HL-60 (cell line): ENCODE measurements at regions not wholly inside any gene's neighbourhood (a gene's known extent, or its start where the extent isn't known, plus 50 kb on each side); places are given as distances from the start of the nearest gene placed in this dataset.

Experiments
- DNase-seq, 2 experiments: peaks; one replicate each; pipeline ENCODE4 v3.0.0-alpha.2; 2010 to 2020; ENCODE audit warnings: low read depth in 1 of 2, low spot score in 1 of 2
- H3K27ac ChIP-seq: fragments of 250-450 bp; sonication (Bioruptor Pico); replicated peaks from 2 replicates; pipeline ENCODE4 v1.5.1; 2020; ENCODE audit warnings: mild to moderate bottlenecking, moderate library complexity
- H3K27me3 ChIP-seq: fragments of 250-450 bp; sonication (Bioruptor Pico); 2 replicates; pipeline ENCODE4 v1.5.1; 2021; ENCODE audit warnings: mild to moderate bottlenecking, moderate library complexity; ENCODE audit not compliant: insufficient read depth, poor library complexity, severe bottlenecking
- H3K4me3 ChIP-seq: replicated peaks from 2 replicates; pipeline ENCODE4 v1.5.1; 2011; ENCODE audit warnings: mild to moderate bottlenecking, control low read depth, low read length; ENCODE audit not compliant: insufficient read depth
- GABPA ChIP-seq: IDR thresholded peaks from 2 replicates; pipeline ENCODE4 v1.6.1; 2012; ENCODE audit warnings: low read depth
- POLR2AphosphoS5 ChIP-seq: IDR thresholded peaks from 2 replicates; pipeline ENCODE4 v1.6.1; 2012; ENCODE audit warnings: low read depth
- SPI1 ChIP-seq: IDR thresholded peaks from 2 replicates; pipeline ENCODE4 v1.6.1; 2012; ENCODE audit warnings: low read depth, mild to moderate bottlenecking, borderline replicate concordance
- TF ChIP-seq, protein P1 (sequence below): IDR thresholded peaks from one replicate; pipeline ENCODE4 v1.5.1; 2011; ENCODE audit warnings: low read length, control low read depth, inconsistent platforms; ENCODE audit not compliant: insufficient read depth
- TF ChIP-seq, protein P2 (sequence below): IDR thresholded peaks from 2 replicates; pipeline ENCODE4 v1.6.1; 2012; ENCODE audit warnings: low read depth; ENCODE audit not compliant: insufficient replicate concordance

DNA sequence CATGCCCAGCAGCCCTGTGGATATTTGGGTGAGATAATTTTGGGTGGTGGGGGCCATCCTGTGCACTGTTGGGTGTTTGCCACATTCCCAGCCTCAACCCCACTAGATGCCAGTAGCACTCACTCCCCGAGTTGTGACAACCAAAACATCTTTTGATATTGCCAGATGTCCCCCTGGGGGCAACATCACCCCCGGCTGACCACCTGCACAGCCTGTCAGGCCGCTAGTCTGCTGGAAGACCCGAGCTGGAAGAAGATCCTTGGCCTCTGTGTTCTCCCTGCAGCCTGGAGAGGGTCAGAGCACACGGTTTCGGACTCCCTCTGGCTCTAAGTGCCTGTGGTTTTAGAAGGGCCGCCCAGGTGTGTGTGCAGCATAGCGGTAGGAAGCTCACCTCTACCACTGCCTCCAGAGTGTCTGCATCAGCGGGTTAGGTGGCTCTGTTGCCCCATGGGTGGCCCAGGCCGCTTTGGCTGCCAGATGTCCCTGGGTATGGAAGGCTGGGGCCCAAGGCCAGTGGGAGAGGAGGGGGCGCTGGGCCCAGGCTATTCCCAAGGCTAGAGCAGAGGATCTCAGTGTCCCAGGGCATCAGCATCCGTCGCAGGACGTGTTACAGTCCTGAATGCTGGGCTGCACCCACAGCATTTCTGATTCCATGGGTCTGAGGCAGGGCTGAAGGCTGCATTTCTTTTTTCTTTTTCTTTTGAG, 195.8 kb upstream of the GSE1 start:
- DNase-seq: no peak
- no peak overlapping the region for H3K27ac ChIP-seq
- TF ChIP-seq, protein P1, sequence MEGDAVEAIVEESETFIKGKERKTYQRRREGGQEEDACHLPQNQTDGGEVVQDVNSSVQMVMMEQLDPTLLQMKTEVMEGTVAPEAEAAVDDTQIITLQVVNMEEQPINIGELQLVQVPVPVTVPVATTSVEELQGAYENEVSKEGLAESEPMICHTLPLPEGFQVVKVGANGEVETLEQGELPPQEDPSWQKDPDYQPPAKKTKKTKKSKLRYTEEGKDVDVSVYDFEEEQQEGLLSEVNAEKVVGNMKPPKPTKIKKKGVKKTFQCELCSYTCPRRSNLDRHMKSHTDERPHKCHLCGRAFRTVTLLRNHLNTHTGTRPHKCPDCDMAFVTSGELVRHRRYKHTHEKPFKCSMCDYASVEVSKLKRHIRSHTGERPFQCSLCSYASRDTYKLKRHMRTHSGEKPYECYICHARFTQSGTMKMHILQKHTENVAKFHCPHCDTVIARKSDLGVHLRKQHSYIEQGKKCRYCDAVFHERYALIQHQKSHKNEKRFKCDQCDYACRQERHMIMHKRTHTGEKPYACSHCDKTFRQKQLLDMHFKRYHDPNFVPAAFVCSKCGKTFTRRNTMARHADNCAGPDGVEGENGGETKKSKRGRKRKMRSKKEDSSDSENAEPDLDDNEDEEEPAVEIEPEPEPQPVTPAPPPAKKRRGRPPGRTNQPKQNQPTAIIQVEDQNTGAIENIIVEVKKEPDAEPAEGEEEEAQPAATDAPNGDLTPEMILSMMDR: no peak
- TF ChIP-seq GABPA (no peak), SPI1 (no peak), POLR2AphosphoS5 (no peak)
- TF ChIP-seq, protein P2, sequence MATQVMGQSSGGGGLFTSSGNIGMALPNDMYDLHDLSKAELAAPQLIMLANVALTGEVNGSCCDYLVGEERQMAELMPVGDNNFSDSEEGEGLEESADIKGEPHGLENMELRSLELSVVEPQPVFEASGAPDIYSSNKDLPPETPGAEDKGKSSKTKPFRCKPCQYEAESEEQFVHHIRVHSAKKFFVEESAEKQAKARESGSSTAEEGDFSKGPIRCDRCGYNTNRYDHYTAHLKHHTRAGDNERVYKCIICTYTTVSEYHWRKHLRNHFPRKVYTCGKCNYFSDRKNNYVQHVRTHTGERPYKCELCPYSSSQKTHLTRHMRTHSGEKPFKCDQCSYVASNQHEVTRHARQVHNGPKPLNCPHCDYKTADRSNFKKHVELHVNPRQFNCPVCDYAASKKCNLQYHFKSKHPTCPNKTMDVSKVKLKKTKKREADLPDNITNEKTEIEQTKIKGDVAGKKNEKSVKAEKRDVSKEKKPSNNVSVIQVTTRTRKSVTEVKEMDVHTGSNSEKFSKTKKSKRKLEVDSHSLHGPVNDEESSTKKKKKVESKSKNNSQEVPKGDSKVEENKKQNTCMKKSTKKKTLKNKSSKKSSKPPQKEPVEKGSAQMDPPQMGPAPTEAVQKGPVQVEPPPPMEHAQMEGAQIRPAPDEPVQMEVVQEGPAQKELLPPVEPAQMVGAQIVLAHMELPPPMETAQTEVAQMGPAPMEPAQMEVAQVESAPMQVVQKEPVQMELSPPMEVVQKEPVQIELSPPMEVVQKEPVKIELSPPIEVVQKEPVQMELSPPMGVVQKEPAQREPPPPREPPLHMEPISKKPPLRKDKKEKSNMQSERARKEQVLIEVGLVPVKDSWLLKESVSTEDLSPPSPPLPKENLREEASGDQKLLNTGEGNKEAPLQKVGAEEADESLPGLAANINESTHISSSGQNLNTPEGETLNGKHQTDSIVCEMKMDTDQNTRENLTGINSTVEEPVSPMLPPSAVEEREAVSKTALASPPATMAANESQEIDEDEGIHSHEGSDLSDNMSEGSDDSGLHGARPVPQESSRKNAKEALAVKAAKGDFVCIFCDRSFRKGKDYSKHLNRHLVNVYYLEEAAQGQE: no peak

DNA sequence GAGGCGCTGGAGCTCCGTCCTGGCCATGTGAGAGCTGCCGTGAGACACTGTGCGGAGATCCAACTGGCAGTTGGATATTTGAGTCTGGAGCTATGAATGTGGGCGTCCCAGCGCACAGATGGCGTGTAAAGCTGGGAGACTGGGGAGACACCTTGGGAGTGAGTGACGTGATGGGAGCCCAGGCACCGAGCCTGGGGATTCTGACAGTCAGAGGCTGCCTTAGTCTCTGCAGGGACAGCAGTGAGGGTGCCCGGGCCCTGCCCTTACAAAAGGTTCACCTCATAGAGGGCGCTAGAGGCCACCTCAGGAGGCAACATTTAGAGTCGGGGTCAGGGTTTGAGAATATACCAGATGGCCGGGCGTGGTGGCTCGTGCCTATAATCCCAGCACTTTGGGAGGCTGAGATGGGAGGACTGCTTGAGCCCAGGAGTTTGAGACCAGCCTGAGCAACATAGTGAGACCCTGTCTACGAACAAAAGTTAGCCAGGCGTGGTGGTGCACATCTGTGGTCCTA, 194.1 kb upstream of the GSE1 start:
- TF ChIP-seq, protein P2: no peak
- TF ChIP-seq POLR2AphosphoS5: no peak
- TF ChIP-seq, protein P1: no peak
- no peak for TF ChIP-seq GABPA
- TF ChIP-seq SPI1: no peak
- H3K27ac ChIP-seq: no peak overlapping the region
- DNase-seq: no peak

More for the DNA sequence above, 195.8 kb upstream of the GSE1 start:
- Histone ChIP-seq H3K4me3 (no peak overlapping the region), H3K27me3 (no peaks in the 10 kb centered on the region)

DNA sequence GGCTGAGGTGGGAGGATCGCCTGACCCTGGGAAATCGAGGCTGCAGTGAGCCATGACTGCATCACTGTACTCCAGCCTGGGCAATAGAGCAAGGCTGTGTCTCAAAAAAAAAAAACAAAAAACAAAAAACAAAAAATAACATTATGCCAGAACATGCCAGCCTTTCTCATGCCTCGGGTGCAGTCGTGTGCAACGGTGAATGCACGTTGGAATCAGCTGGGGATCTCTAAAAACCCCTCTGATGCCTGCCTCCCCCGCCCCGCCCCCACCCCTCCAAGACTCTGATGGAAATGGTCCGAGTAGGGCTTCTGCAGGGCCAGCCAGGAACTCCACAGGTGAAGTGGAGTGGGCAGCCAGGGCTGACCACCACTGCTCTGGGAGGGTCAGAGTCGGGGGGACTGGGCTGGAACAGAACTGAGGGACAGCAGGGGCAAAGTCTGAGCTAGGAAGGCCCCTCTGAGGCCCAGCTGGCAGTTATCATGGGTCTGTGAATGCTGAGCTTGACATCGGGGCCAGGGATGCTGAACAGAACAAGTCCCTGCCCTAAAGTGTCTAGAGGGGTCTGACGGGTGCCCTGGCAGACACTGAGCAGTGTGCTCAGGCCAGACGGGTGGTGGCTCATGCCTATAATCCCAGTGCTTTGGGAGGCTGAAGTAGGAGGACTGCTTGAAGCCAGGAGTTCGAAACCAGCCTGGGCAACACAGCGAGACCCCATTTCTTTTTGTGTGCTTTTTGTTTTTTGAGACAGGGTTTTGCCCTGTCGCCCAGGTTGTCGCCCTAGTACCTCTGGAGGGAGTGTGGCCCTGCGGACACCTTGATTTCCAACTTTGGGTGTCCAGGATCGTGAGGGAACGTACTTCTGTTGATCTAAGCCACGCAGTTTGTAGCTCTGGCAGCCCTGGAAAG, 193.4 kb upstream of the GSE1 start:
- H3K27me3 ChIP-seq: no peaks in the 10 kb centered on the region
- no peak overlapping the region for H3K4me3 ChIP-seq
- H3K27ac ChIP-seq: no peak overlapping the region
- TF ChIP-seq SPI1 (no peak), POLR2AphosphoS5 (no peak), GABPA (no peak)
- TF ChIP-seq, protein P1: no peak
- TF ChIP-seq, protein P2: no peak
- DNase-seq: no peak

More for the DNA sequence above, 194.1 kb upstream of the GSE1 start:
- H3K27me3 ChIP-seq: no peaks in the 10 kb centered on the region
- no peak overlapping the region for H3K4me3 ChIP-seq
